GM11168 (cell line): ENCODE measurements at regions not wholly inside any gene's neighbourhood (a gene's known extent, or its start where the extent isn't known, plus 50 kb on each side); places are given as distances from the start of the nearest gene placed in this dataset.
"Not testable (repeated sequence)": the region's sequence is repeated elsewhere in the genome, so short reads cannot be mapped to it uniquely, and the experiment has no call there.

Experiments used
- in situ Hi-C: fragments of 300-500 bp; cut with MboI; formaldehyde crosslinking; loops from one replicate; pipeline ENCODE4 v1.12.0; 2022; ENCODE audit warnings: low sequenced_read_pairs; ENCODE audit not compliant: unreplicated experiment

GRCh38 chr16:85512808-85513115 lies 100.4 kb upstream of the GSE1 start:
- in situ Hi-C loops = no loop called here

GRCh38 chr16:85513180-85513579 lies 99.9 kb upstream of the GSE1 start:
- in situ Hi-C loops = no loop called here

DNA sequence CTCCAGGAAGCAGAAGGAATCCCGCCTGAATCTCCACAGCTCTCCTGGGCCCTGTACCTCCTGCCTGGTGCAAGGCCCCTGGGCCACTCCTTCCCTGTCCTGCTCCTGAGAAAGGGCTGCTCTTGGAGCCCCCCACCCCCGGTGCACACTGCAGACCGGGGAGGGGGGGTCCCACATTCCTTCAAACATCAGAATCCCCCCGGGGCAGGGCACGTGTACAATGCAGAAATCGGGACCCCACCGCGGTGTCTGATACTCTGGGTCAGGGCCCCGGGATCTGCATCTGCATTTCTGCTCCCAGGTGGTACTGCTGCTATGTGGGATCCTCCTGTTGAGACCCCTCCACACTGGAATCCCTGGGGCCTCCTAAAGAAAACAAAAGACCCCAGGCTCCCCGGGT lies 99.5 kb upstream of the GSE1 start:
- in situ Hi-C loops = no loop called here

- in situ Hi-C loops = no loop called here
These were observed 98.9 kb upstream of the GSE1 start for GRCh38 chr16:85514295-85514597.

- in situ Hi-C loops = no loop called here
These were observed 98.4 kb upstream of the GSE1 start for GRCh38 chr16:85514598-85515318.

DNA sequence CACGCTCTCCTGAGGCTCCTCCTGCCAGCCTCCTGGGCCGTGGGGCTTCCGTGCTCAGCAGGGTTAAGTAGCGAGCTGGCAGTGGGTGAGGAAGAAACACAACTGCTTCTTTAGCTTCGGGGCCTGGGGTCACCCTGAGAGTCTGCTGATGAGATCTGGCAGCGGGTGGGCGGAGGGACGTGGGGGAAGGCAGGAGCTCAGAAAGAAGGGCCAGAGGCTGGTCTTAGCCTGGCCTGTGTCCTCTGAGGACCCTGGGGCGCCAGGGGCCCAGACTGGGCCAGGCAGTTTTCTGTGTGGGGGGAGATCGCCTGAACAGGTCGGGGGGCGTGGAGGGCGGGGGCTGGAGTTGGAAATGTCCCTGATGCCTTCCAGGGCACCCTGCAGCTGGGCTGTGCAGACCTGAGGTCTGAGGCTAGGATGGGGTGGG lies 97.8 kb upstream of the GSE1 start:
- in situ Hi-C loops = no loop called here

- in situ Hi-C loops = no loop called here
These were observed 97.2 kb upstream of the GSE1 start for GRCh38 chr16:85515830-85516397.

GRCh38 chr16:85517154-85517553 lies 96.0 kb upstream of the GSE1 start:
- in situ Hi-C loops = no loop called here

DNA sequence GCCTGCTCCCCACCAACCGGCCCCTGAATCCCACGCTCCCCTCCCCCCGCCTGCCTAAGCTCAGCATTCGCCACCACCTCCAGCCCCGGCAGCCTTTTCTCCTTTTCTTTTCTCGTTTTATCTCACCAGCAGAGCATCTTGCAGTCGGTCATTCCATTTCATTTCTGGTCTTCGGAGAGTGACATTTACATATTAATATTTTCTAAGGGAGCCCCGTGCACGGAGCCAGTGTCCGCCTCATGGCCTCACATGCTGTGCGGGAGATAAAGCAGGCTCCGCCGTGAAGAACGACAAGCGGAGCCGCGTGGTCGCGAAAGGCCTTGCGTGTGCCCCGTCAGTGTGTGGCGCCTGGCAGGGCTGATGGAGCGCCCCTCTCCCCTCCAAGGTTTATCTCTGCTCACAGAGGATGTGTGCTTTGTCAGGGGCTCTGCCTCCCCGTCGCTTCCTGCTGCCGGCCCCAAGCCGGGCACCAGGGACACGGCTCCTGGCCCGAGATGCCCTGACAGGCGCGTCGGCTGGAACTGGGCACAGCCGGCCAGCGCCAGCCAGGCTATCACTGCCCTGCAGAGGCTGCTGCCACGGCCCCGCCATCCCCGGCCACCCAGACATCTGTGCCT lies 95.5 kb upstream of the GSE1 start:
- in situ Hi-C loops = no loop called here

DNA sequence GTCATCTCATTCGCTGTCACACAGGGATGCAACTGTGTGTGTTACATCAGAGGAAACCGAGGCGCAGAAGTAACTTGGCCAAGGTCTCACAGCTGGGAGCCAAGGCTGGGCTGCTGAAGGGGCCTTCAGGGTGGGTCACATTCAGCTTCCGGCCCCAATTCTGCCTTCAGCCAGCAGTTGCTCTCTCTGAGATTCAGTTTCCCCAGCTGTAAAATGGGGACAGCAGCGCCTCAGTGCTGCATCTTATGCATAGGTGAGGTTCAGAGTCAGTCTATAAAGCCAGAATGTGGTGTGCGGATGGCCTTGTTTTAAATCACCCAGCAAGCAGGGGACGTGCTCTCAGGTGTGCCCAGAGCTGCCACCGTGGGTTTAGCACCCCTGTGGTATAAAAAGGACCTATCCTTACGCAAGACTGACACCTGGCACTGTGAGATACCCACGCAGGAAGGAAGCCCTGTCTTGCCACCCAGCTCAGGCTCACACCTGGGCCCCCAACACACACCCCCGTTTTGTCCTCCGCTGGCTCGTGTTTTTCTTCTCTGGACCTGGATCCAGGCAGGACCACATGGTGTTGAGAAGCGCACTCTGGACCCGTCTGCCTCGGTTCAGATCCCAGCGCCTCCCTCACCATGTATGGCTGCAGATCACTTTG lies 94.6 kb upstream of the GSE1 start:
- in situ Hi-C loops = no loop called here

- in situ Hi-C loops = not testable (repeated sequence)
These were observed 94.1 kb upstream of the GSE1 start for GRCh38 chr16:85519050-85519440.

GRCh38 chr16:85519540-85520231 lies 93.4 kb upstream of the GSE1 start:
- in situ Hi-C loops = no loop called here

- in situ Hi-C loops = no loop called here
These were observed 92.1 kb upstream of the GSE1 start for GRCh38 chr16:85520853-85521521.

DNA sequence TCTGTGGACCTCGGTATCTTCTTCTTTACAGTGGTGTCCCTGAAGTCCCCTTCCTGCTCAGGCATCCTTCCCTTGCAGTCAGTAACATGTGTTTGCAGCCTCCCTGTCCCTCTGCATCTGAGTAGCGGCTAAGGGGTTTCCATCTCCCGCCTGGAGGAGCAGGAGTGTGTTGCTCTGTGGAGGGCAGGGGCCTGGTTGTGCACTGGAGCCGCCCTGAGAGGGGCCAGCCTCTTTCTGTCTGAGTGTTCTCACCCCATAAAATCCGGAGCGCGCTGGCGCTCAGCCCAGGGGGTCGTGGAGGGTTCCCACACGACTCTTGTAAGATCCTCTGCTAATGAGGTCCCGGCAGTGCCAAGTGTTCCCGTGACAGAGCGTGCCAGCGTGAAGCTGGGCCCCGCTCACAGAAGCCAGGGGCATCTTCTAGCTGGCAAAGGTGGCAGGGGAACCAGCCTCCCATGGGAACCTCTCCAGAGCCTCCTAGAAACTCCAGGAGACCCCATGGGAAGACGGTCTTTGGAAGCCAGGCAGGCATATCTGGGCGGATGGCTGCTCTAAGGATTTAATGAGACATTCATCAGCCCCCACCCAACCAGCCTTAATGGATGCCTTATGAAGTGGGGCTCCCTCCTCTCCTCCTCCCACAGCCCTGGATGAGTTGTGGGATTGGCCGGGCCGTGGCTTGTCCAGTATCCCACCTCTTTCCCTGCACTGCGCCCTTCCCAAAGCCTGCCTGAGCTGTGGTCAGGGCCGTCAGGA lies 91.4 kb upstream of the GSE1 start:
- in situ Hi-C loops = no loop called here

GRCh38 chr16:85522308-85522841 lies 90.7 kb upstream of the GSE1 start:
- in situ Hi-C loops = no loop called here

DNA sequence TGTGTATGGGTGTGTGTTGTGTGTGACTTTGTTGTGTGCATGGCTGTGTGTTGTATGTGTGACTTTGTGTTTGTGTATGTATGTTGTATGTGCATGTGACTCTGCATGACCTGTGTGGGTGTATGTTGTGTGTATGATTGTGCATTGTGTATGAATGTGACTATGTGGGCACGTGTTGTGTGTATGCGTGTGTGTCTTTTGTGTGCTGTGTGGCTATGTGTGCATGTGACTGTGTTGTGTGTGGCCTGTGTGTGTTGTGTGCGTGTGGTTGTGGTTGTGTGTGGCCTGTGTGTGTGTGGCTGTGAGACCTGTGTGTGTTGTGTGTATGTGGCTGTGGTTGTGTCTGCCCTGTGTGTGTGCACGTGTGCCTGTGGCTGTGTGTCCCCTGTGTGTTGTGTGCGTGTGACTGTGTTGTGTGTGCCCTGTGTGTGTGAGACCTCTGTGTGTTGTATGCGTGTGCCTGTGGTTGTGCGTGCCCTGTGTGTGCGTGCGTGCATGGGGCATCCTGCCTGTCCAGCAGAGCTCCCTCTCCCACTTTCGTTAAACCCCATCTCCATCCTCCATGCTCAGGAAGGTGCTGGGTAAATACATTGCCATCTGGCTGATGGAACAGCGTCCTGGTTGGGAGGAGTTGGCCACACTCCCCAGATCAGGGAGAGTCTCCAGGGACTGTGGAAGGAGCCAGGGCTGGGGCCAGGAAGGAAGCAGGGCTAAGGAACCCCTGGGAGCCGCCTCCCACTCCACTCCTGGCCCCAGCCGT lies 90.1 kb upstream of the GSE1 start:
- in situ Hi-C loops = no loop called here

DNA sequence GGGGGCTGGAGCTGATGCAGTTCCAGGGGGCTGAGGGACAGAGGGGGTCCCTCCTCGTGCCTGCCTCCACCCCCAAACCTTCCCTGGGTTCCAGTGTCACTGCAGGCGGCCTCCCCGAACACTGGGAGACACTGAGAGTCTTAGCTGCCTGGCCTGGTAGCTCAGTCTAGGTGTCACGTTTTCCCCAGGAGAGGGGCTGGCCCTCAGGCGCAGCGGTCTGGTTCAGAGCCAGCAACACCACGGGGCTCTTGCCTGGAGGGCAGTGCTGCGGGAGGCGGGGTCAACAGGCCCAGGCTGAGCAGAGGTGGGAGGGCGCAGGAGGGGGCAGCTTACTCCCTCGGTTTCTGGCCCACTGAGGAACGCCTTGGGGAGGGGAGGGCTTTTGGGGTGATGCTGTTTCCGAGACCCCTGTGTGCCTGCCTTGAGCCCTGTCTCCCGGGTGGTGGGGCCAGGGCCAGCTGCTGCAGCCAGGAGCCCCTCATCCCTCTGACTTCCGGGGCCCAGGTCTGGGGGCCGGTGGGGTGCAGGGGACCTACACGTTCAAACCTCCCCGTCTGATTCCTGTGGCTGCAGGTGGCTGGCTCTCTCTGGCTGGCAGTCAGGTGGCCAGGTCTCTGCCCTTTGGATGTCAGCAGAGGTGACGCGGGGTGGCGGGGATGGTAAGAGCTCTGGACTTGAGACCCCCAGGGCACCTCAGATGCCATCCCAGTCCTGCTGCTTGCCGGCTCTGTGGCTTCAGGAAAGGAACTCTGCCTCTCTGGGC lies 89.3 kb upstream of the GSE1 start:
- in situ Hi-C loops = no loop called here

DNA sequence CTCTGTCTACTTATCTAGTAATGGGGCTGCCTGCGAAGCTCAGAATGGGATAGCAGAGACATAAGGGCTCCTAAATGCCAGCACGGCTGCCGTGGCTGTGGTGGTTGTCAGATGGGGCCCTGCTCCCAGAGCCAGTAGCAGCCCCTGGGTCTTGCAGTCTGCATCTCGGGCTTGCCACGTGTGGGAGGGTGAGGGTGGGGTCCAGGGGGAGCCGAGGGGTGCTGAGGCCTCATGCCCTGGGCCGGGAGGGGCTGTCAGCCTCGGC lies 88.8 kb upstream of the GSE1 start:
- in situ Hi-C loops = no loop called here
